ENCODE measurements at regions not wholly inside any gene's neighbourhood (a gene's known extent, or its start where the extent isn't known, plus 50 kb on each side); places are given as distances from the start of the nearest gene placed in this dataset.

DNA sequence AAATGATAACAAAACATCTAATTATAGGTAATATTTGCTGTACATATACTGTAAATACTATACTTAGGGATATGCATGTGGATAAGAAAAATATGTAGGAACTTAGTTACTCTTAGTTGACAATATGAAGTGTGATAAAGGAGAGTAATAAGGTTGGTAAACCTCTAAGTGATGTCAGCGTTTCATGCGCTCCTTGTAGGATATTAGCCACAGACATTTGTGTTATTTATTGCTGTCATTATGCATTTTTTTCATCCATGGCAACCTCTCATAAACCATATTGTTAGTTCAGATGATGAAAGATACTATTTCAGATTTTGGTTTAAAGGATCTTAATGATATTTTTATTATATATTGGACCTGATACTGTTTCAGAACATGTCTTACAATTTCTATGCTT is 298.1 kb upstream of the PITX2 start:
- Histone ChIP-seq H3K27me3 (ENCODE audit: control insufficient read depth, insufficient read depth, low read length) (no peaks in the 10 kb centered on the region), H3K9me3 (ENCODE audit: control insufficient read depth in 2 of 3, insufficient read depth in 1 of 3, low read length in 3 of 3) (peaks cover 0 to 2% (median 0%) of the 10 kb centered on the region in 3 donors), H3K36me3 (ENCODE audit: control insufficient read depth in 2 of 3, insufficient read depth in 3 of 3, low read length in 3 of 3) (no peaks in the 10 kb centered on the region), H3K27ac (ENCODE audit: low read depth in 2 of 2, low read length in 2 of 2) (no peak overlapping the region), H3K9ac (ENCODE audit: low read length in 3 of 3) (no peak overlapping the region), H3K4me1 (ENCODE audit: control insufficient read depth in 2 of 3, insufficient read depth in 2 of 3, low read depth in 1 of 3, low read length in 3 of 3) (no peaks in the 10 kb centered on the region), H3K4me3 (ENCODE audit: low read length in 3 of 3) (no peak overlapping the region)
- intact Hi-C loops (cut with DNase I): no loop called here
- DNase-seq (no peak), FAIRE-seq (no peak)
- TF ChIP-seq CTCF (IDR thresholded peaks at IDR 0.05; ENCODE audit: borderline replicate concordance, extremely low read depth, insufficient read depth): no peak

DNA sequence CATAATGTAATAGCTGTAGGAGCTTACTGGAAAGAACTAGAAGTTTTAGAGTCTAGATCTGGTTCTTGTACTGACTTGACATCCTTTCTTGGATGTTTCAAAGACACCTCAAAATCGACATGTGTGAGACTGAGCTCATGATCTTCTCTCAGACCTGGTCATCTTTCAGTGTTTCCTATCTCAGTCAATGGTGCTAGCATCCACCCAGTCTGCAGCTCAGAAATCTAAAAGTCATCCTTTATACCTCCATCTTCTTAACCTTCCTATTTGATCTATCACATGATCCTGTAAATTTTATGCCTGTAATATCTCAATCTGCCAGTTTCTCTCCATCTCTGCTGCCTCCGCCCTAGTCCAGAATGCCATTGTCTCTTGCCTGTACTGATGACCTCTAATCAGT is 301.9 kb upstream of the PITX2 start:
- no peak overlapping the region for H3K9ac ChIP-seq (ENCODE audit: low read length in 3 of 3)
- no peaks in the 10 kb centered on the region for H3K27me3 ChIP-seq (ENCODE audit: control insufficient read depth, insufficient read depth, low read length)
- no peaks in the 10 kb centered on the region for H3K9me3 ChIP-seq (ENCODE audit: control insufficient read depth in 2 of 3, insufficient read depth in 1 of 3, low read length in 3 of 3)
- TF ChIP-seq CTCF (IDR thresholded peaks at IDR 0.05; ENCODE audit: borderline replicate concordance, extremely low read depth, insufficient read depth): no peak
- DNase-seq (no peak), FAIRE-seq (no peak)
- intact Hi-C loops (cut with DNase I): no loop called here
- no peak overlapping the region for H3K27ac ChIP-seq (ENCODE audit: low read depth in 2 of 2, low read length in 2 of 2)
- H3K4me3 ChIP-seq (ENCODE audit: low read length in 3 of 3): no peak overlapping the region
- no peaks in the 10 kb centered on the region for H3K36me3 ChIP-seq (ENCODE audit: control insufficient read depth in 2 of 3, insufficient read depth in 3 of 3, low read length in 3 of 3)
- no peaks in the 10 kb centered on the region for H3K4me1 ChIP-seq (ENCODE audit: control insufficient read depth in 2 of 3, insufficient read depth in 2 of 3, low read depth in 1 of 3, low read length in 3 of 3)

DNA sequence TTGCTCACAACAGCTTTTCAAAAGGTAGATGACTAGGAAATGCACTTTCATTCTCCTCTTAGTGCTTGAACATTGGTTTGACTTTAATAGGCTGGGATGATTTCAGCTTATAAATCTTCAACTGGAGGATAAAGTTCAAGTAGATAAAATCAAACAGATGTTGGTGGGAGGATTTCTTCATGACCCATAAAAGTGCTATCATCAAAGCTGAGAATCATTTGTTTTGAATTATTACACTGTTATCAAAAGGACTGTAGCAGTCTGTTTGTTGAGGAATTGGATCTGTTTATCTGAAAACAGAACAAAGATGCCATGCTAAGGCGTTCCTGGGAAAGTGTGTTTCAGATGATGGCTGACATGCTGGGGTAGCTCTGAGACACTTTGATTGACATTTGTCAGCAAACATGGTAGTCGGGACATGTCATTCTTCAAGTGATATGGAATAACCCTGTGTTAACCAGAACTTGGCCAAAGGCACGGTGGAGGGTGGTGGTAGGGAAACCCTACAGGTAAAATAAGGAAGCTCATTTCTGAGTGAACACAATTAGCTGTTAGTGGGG is 304.0 kb upstream of the PITX2 start:
- intact Hi-C loops (cut with DNase I): no loop called here
- no peak overlapping the region for H3K9ac ChIP-seq (ENCODE audit: low read length in 3 of 3)
- H3K27ac ChIP-seq (ENCODE audit: low read depth in 2 of 2, low read length in 2 of 2): no peak overlapping the region
- H3K36me3 ChIP-seq (ENCODE audit: control insufficient read depth in 2 of 3, insufficient read depth in 3 of 3, low read length in 3 of 3): no peaks in the 10 kb centered on the region
- H3K4me3 ChIP-seq (ENCODE audit: low read length in 3 of 3): no peak overlapping the region
- H3K9me3 ChIP-seq (ENCODE audit: control insufficient read depth in 2 of 3, insufficient read depth in 1 of 3, low read length in 3 of 3): no peaks in the 10 kb centered on the region
- H3K4me1 ChIP-seq (ENCODE audit: control insufficient read depth in 2 of 3, insufficient read depth in 2 of 3, low read depth in 1 of 3, low read length in 3 of 3): no peaks in the 10 kb centered on the region
- H3K27me3 ChIP-seq (ENCODE audit: control insufficient read depth, insufficient read depth, low read length): no peaks in the 10 kb centered on the region
- DNase-seq (peak in 3 of 5 donors; percentile 13 to 66 (median 45)), FAIRE-seq (no peak)
- TF ChIP-seq CTCF (IDR thresholded peaks at IDR 0.05; ENCODE audit: borderline replicate concordance, extremely low read depth, insufficient read depth): no peak

GRCh38 chr4:110933341-110933740 is 310.5 kb upstream of the PITX2 start:
- Histone ChIP-seq H3K4me3 (ENCODE audit: low read length in 3 of 3) (no peak overlapping the region), H3K9me3 (ENCODE audit: control insufficient read depth in 2 of 3, insufficient read depth in 1 of 3, low read length in 3 of 3) (no peaks in the 10 kb centered on the region), H3K27me3 (ENCODE audit: control insufficient read depth, insufficient read depth, low read length) (no peaks in the 10 kb centered on the region), H3K9ac (ENCODE audit: low read length in 3 of 3) (no peak overlapping the region), H3K4me1 (ENCODE audit: control insufficient read depth in 2 of 3, insufficient read depth in 2 of 3, low read depth in 1 of 3, low read length in 3 of 3) (no peaks in the 10 kb centered on the region), H3K36me3 (ENCODE audit: control insufficient read depth in 2 of 3, insufficient read depth in 3 of 3, low read length in 3 of 3) (no peaks in the 10 kb centered on the region), H3K27ac (ENCODE audit: low read depth in 2 of 2, low read length in 2 of 2) (no peak overlapping the region)
- no peak for TF ChIP-seq CTCF (IDR thresholded peaks at IDR 0.05; ENCODE audit: borderline replicate concordance, extremely low read depth, insufficient read depth)
- FAIRE-seq: no peak
- DNase-seq: no peak
- intact Hi-C loops (cut with DNase I): no loop called here
